Testis (tissue), 2 donors: ENCODE measurements at regions not wholly inside any gene's neighbourhood (a gene's known extent, or its start where the extent isn't known, plus 50 kb on each side); places are given as distances from the start of the nearest gene placed in this dataset.

Experiments
- POLR2A ChIP-seq: fragments of 450-650 bp; IDR thresholded peaks from one replicate; pipeline ENCODE4 v1.6.1; 2017; ENCODE audit warnings: antibody characterized with exemption, mild to moderate bottlenecking, moderate library complexity
- TF ChIP-seq, protein P1 (sequence below), 3 experiments: fragments of 450-650 bp in 2 of 3; fragments of 200-600 bp in 1 of 3; sonication (generic) in 1 of 3; IDR thresholded peaks; one replicate each; pipeline ENCODE4 v1.5.1; 2016 to 2019; ENCODE audit warnings: antibody characterized with exemption in 3 of 3, mild to moderate bottlenecking in 2 of 3, moderate library complexity in 1 of 3

DNA sequence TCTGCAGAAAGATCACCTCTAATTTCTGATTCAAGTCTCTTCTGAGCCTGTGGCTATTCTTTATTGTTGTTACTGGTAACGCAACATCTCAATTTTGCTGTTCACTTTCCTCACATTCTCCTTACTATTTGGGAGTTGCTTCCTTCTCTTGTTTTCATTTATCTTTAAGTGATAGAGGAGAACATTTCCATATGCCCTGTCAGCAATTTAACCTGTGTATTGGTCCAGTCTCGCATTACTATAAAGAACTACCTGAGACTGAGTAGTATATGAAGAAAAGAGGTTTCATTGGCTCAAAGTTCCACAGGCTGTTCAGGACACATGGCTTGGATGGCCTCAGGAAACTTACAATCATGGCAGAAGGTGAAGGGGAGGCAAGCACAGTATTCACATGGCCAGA is 1025.1 kb downstream of the OTOL1 start:
- TF ChIP-seq, protein P1, sequence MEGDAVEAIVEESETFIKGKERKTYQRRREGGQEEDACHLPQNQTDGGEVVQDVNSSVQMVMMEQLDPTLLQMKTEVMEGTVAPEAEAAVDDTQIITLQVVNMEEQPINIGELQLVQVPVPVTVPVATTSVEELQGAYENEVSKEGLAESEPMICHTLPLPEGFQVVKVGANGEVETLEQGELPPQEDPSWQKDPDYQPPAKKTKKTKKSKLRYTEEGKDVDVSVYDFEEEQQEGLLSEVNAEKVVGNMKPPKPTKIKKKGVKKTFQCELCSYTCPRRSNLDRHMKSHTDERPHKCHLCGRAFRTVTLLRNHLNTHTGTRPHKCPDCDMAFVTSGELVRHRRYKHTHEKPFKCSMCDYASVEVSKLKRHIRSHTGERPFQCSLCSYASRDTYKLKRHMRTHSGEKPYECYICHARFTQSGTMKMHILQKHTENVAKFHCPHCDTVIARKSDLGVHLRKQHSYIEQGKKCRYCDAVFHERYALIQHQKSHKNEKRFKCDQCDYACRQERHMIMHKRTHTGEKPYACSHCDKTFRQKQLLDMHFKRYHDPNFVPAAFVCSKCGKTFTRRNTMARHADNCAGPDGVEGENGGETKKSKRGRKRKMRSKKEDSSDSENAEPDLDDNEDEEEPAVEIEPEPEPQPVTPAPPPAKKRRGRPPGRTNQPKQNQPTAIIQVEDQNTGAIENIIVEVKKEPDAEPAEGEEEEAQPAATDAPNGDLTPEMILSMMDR (IDR thresholded peaks at IDR 0.05) = no peak
- no peak for TF ChIP-seq POLR2A
